Gastroesophageal sphincter (tissue), 3 donors: ENCODE measurements at regions not wholly inside any gene's neighbourhood (a gene's known extent, or its start where the extent isn't known, plus 50 kb on each side); places are given as distances from the start of the nearest gene placed in this dataset.

Source experiments
- POLR2A ChIP-seq, 2 donors: fragments of 450-650 bp; IDR thresholded peaks; one replicate each; pipeline ENCODE4 v1.6.1; 2017; ENCODE audit warnings: antibody characterized with exemption in 2 of 2, mild to moderate bottlenecking in 2 of 2, moderate library complexity in 1 of 2
- POLR2AphosphoS5 ChIP-seq: sonication (generic); formaldehyde crosslinking; IDR thresholded peaks from one replicate; pipeline ENCODE4 v1.6.1; 2017; ENCODE audit warnings: antibody characterized with exemption
- TF ChIP-seq, protein P1 (sequence below), 4 experiments: fragments of 200-600 bp in 2 of 4; fragments of 450-650 bp in 2 of 4; sonication (generic) in 1 of 4; IDR thresholded peaks; one replicate each; pipeline ENCODE4 v1.5.1; 2017 to 2019; ENCODE audit warnings: antibody characterized with exemption in 4 of 4, mild to moderate bottlenecking in 2 of 4, moderate library complexity in 2 of 4

GRCh38 chr9:88236511-88237478 is 98.5 kb upstream of the SPATA31C2 start:
- TF ChIP-seq, protein P1, sequence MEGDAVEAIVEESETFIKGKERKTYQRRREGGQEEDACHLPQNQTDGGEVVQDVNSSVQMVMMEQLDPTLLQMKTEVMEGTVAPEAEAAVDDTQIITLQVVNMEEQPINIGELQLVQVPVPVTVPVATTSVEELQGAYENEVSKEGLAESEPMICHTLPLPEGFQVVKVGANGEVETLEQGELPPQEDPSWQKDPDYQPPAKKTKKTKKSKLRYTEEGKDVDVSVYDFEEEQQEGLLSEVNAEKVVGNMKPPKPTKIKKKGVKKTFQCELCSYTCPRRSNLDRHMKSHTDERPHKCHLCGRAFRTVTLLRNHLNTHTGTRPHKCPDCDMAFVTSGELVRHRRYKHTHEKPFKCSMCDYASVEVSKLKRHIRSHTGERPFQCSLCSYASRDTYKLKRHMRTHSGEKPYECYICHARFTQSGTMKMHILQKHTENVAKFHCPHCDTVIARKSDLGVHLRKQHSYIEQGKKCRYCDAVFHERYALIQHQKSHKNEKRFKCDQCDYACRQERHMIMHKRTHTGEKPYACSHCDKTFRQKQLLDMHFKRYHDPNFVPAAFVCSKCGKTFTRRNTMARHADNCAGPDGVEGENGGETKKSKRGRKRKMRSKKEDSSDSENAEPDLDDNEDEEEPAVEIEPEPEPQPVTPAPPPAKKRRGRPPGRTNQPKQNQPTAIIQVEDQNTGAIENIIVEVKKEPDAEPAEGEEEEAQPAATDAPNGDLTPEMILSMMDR (IDR thresholded peaks at IDR 0.05): no peak
- TF ChIP-seq POLR2A (IDR thresholded peaks at IDR 0.05) (no peak), POLR2AphosphoS5 (no peak)
